Epithelial cell of proximal tubule (primary cell): ENCODE measurements at regions not wholly inside any gene's neighbourhood (a gene's known extent, or its start where the extent isn't known, plus 50 kb on each side); places are given as distances from the start of the nearest gene placed in this dataset.

Experiments used
- DNase-seq: peaks from one replicate; pipeline ENCODE4 v3.0.0-alpha.2; 2011; ENCODE audit warnings: low read depth
- H3K4me3 ChIP-seq: 2 replicates; pipeline ENCODE4 v1.5.1; 2011; ENCODE audit warnings: low read depth, mild to moderate bottlenecking, low read length
- CTCF ChIP-seq: conservative IDR thresholded peaks from 2 replicates; pipeline ENCODE4 v1.5.1; 2012; ENCODE audit warnings: low read depth, mild to moderate bottlenecking, low read length

GRCh38 chr10:121662531-121662930 is 64.3 kb upstream of the FGFR2 start:
- H3K4me3 ChIP-seq, result no peak overlapping the region
- no peak for TF ChIP-seq CTCF
- DNase-seq, result no peak

DNA sequence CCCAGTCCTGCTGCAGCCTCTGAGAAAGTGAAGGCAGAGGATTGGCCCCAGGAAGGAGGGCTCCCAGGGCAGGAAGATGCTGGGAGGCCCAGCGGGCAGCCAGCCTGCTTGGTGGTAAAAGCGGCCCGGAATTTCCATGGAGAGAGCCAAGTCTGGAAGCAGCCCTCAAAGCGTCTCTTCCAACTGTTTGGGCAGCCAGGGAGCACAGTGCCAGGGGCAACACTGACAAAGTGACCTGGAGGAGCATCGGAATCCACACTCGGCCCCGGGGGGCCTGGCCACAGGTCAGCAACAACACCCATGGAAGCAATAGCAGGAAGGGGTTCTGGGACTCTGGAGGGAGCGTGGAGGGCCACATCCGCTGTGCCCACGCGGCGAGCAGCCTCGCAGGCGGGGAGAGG is 63.2 kb upstream of the FGFR2 start:
- no peak for DNase-seq
- TF ChIP-seq CTCF, result no peak
- H3K4me3 ChIP-seq, result no peak overlapping the region

GRCh38 chr10:121659236-121659635 is 61.0 kb upstream of the FGFR2 start:
- H3K4me3 ChIP-seq, result no peak overlapping the region
- no peak for TF ChIP-seq CTCF
- no peak for DNase-seq

DNA sequence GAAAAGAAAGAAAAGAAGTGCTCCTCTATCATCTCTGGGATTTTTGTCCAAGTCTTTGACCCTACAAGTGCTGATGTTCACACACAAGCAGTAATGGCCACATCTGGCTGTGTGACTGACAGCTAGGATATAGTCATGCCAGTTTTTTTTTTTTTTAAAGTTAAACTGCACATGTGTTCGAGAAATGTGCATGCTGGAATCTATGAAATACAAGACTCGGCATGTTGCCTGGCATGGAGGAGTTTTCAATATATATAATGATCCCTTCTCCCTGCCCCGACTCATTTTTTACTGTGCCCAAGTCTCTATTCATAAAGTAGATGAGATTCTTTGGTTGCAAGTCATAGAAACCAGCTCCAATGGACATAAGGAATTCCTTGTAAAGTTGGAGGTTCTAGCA is 60.4 kb upstream of the FGFR2 start:
- H3K4me3 ChIP-seq, result no peak overlapping the region
- no peak for DNase-seq
- TF ChIP-seq CTCF, result no peak

GRCh38 chr10:121658111-121658510 is 59.9 kb upstream of the FGFR2 start:
- DNase-seq, result no peak
- H3K4me3 ChIP-seq, result no peak overlapping the region
- TF ChIP-seq CTCF, result no peak

DNA sequence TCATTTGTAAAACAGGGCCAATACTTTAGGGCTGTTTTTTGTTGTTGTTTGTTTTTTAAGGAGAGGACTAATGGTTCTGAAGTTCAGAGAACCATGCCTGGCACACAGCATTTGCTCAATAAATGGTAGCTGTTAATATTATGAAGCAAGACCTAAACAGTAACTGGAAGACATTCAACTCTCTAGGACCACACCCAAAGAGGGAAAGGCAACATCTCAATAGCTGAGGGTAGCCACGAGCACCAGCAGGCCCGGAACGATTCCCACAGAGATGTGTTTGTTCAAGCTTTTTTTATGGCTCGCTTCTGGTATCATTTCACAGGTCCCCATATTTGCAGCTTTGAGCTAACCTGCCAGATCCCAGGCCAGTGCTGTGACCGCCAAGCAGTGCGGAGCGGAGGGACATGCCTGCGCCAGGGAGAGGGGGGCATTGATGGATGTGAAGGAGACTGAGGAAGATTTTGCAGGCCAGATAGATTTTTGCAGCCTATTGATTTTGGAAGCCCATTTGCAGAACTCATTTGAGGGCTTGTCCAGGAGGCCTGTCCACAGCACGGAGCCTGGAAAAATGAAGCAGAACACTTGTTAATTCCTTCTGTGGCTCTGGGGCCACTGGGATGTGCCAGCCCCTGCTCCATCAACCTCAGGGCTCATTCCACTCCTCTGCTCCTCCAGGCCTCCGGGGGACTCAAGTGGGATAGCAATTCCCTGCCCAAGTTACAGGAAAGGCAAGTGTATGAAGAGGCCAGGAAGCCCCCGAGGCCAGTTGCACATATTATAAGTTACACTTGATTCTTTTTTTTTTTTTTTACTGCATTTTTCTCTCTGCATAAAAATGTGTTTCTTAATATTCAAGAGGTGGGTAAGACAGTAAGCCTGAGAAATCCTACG is 57.3 kb upstream of the FGFR2 start:
- no peak for TF ChIP-seq CTCF
- no peak for DNase-seq
- no peak overlapping the region for H3K4me3 ChIP-seq

DNA sequence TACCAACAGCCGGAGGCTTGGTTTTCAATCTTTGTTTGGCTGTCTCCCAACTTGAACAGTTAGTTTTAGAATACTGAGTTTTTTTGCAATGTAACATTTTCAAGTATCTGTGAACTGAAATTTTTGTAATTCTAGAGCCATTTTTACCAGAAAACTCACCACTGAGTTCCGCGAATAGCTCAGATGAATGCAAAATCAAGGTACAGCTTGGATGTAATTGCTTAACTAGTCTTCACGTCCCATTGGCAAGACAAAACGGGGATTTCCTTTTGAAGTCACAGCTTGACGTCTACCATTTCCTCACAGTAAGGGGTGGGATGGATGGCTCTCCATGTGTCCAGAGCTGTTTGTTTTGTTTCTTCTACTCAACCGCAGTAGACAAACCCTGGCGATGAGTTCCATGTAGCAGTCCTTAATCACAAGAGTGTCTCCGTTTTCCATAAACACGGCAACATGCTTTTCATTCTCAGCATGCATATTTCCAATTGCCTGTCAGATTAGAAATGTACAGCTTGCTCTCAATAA is 55.8 kb upstream of the FGFR2 start:
- no peak for TF ChIP-seq CTCF
- H3K4me3 ChIP-seq, result no peak overlapping the region
- no peak for DNase-seq
